HEK293 (cell line): ENCODE measurements at regions not wholly inside any gene's neighbourhood (a gene's known extent, or its start where the extent isn't known, plus 50 kb on each side); places are given as distances from the start of the nearest gene placed in this dataset.

ENCODE experiments used
- HOXA7 ChIP-seq: sonication (generic); formaldehyde crosslinking; IDR thresholded peaks from 2 replicates; pipeline ENCODE4 v1.8.1; 2022; ENCODE audit warnings: missing genetic modification reagents, borderline replicate concordance
- KLF8 ChIP-seq: fragments of 450-650 bp; formaldehyde crosslinking; IDR thresholded peaks from 2 replicates; pipeline ENCODE4 v1.5.1; 2016; ENCODE audit warnings: missing biosample characterization, missing genetic modification characterization
- TCF7L2 ChIP-seq: IDR thresholded peaks from 2 replicates; pipeline ENCODE4 v1.6.1; 2011; ENCODE audit warnings: low read depth, mild to moderate bottlenecking, inconsistent platforms, low read length, moderate library complexity, borderline replicate concordance
- YY1 ChIP-seq: fragments of 450-650 bp; formaldehyde crosslinking; IDR thresholded peaks from 2 replicates; pipeline ENCODE4 v1.5.1; 2018; ENCODE audit warnings: missing biosample characterization, missing genetic modification characterization
- ZFP3 ChIP-seq: fragments of 450-650 bp; formaldehyde crosslinking; IDR thresholded peaks from 2 replicates; pipeline ENCODE4 v1.5.1; 2016; ENCODE audit warnings: low read depth, missing biosample characterization, missing genetic modification characterization
- ZNF274 ChIP-seq, 2 experiments: fragments of 200-500 bp in 1 of 2; fragments of 450-650 bp in 1 of 2; sonication (Bioruptor generic) in 1 of 2; formaldehyde crosslinking in 1 of 2; IDR thresholded peaks; 2 replicates each; pipeline versions ENCODE4 v1.5.1 to v1.6.1; 2014 to 2016; ENCODE audit warnings: borderline replicate concordance in 1 of 2, inconsistent platforms in 1 of 2, low read length in 1 of 2, missing biosample characterization in 1 of 2, missing genetic modification characterization in 1 of 2
- ZNF629 ChIP-seq: fragments of 450-650 bp; formaldehyde crosslinking; IDR thresholded peaks from 2 replicates; pipeline ENCODE4 v1.5.1; 2017; ENCODE audit warnings: missing biosample characterization, missing genetic modification characterization
- TF ChIP-seq, protein P1 (sequence below): fragments of 450-650 bp; formaldehyde crosslinking; IDR thresholded peaks from 2 replicates; pipeline ENCODE4 v1.5.1; 2016; ENCODE audit warnings: missing biosample characterization, missing genetic modification characterization
- TF ChIP-seq, protein P2 (sequence below): fragments of 450-650 bp; formaldehyde crosslinking; IDR thresholded peaks from 2 replicates; pipeline ENCODE4 v1.5.1; 2016; ENCODE audit warnings: missing biosample characterization, missing genetic modification characterization
- TF ChIP-seq, protein P3 (sequence below): fragments of 450-650 bp; formaldehyde crosslinking; IDR thresholded peaks from 2 replicates; pipeline ENCODE4 v1.5.1; 2016; ENCODE audit warnings: missing biosample characterization, missing genetic modification characterization, low read depth

DNA sequence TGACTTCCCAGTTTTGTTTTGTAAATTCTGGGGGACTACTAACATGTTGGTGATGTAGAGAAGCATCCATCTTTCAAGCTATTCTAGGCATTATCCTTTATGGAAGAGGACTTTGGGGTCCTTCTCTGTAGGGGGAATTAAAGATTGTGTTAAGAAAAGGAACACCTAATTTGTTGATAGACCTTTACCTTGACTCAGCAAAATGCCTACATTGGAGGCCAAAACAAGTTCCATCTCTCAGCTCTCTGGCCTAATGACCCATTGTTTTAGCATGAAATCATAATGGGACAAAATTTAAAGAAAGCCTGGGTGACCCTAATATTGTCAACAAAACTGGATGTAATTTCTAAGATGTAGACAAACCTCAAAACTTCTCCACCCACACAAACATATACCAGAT is 465.3 kb upstream of the SOX9 start:
- TF ChIP-seq, protein P1, sequence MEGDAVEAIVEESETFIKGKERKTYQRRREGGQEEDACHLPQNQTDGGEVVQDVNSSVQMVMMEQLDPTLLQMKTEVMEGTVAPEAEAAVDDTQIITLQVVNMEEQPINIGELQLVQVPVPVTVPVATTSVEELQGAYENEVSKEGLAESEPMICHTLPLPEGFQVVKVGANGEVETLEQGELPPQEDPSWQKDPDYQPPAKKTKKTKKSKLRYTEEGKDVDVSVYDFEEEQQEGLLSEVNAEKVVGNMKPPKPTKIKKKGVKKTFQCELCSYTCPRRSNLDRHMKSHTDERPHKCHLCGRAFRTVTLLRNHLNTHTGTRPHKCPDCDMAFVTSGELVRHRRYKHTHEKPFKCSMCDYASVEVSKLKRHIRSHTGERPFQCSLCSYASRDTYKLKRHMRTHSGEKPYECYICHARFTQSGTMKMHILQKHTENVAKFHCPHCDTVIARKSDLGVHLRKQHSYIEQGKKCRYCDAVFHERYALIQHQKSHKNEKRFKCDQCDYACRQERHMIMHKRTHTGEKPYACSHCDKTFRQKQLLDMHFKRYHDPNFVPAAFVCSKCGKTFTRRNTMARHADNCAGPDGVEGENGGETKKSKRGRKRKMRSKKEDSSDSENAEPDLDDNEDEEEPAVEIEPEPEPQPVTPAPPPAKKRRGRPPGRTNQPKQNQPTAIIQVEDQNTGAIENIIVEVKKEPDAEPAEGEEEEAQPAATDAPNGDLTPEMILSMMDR, result no peak
- TF ChIP-seq KLF8 (no peak), ZFP3 (tag by site-specific recombination) (no peak), HOXA7 (CRISPR knock-in tag) (no peak), ZNF274 (IDR thresholded peaks at IDR 0.05; ENCODE audit: low read length) (no peak), ZNF274 (tag by site-specific recombination; IDR thresholded peaks at IDR 0.05; ENCODE audit: borderline replicate concordance) (no peak), ZNF629 (no peak), TCF7L2 (no peak), YY1 (no peak)
- TF ChIP-seq, protein P2, sequence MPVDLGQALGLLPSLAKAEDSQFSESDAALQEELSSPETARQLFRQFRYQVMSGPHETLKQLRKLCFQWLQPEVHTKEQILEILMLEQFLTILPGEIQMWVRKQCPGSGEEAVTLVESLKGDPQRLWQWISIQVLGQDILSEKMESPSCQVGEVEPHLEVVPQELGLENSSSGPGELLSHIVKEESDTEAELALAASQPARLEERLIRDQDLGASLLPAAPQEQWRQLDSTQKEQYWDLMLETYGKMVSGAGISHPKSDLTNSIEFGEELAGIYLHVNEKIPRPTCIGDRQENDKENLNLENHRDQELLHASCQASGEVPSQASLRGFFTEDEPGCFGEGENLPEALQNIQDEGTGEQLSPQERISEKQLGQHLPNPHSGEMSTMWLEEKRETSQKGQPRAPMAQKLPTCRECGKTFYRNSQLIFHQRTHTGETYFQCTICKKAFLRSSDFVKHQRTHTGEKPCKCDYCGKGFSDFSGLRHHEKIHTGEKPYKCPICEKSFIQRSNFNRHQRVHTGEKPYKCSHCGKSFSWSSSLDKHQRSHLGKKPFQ (tag by site-specific recombination), result no peak
- TF ChIP-seq, protein P3, sequence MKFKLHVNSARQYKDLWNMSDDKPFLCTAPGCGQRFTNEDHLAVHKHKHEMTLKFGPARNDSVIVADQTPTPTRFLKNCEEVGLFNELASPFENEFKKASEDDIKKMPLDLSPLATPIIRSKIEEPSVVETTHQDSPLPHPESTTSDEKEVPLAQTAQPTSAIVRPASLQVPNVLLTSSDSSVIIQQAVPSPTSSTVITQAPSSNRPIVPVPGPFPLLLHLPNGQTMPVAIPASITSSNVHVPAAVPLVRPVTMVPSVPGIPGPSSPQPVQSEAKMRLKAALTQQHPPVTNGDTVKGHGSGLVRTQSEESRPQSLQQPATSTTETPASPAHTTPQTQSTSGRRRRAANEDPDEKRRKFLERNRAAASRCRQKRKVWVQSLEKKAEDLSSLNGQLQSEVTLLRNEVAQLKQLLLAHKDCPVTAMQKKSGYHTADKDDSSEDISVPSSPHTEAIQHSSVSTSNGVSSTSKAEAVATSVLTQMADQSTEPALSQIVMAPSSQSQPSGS (tag by site-specific recombination), result no peak
